MM.1S (cell line): ENCODE measurements at regions not wholly inside any gene's neighbourhood (a gene's known extent, or its start where the extent isn't known, plus 50 kb on each side); places are given as distances from the start of the nearest gene placed in this dataset.

Experiments
- DNase-seq: peaks from one replicate; pipeline ENCODE4 v3.0.0-alpha.2; 2015
- H2AFZ ChIP-seq: fragments of 300-600 bp; sonication (generic); 2 replicates; pipeline ENCODE4 v1.6.0; 2016; ENCODE audit warnings: antibody characterized with exemption, low read length
- H3F3A ChIP-seq: fragments of 300-600 bp; sonication (generic); 2 replicates; pipeline ENCODE4 v1.6.1; 2016; ENCODE audit warnings: mild to moderate bottlenecking, antibody characterized with exemption, low read length, moderate library complexity, mixed read lengths; ENCODE audit not compliant: insufficient read depth
- H3K27ac ChIP-seq: fragments of 300-600 bp; sonication (generic); 2 replicates; pipeline ENCODE4 v1.5.1; 2016; ENCODE audit warnings: mild to moderate bottlenecking, low read length
- H3K27me3 ChIP-seq: fragments of 300-600 bp; sonication (generic); replicated peaks from 2 replicates; pipeline ENCODE4 v1.6.0; 2016; ENCODE audit warnings: low read length; ENCODE audit not compliant: insufficient read depth
- H3K36me3 ChIP-seq: fragments of 300-600 bp; sonication (generic); replicated peaks from 2 replicates; pipeline ENCODE4 v1.6.1; 2016; ENCODE audit warnings: mild to moderate bottlenecking, low read length, mixed read lengths; ENCODE audit not compliant: insufficient read depth
- H3K4me1 ChIP-seq: fragments of 300-600 bp; sonication (generic); 2 replicates; pipeline ENCODE4 v1.6.1; 2016; ENCODE audit warnings: low read length, mixed read lengths
- H3K4me2 ChIP-seq: fragments of 300-600 bp; sonication (generic); 2 replicates; pipeline ENCODE4 v1.6.0; 2016; ENCODE audit warnings: low read depth, low read length
- H3K4me3 ChIP-seq: fragments of 300-600 bp; sonication (generic); 2 replicates; pipeline ENCODE4 v1.5.1; 2016; ENCODE audit warnings: low read length, mixed read lengths
- H3K79me2 ChIP-seq: fragments of 300-600 bp; sonication (generic); 2 replicates; pipeline ENCODE4 v1.6.1; 2016; ENCODE audit warnings: mixed run types, low read length, mixed read lengths
- H3K9ac ChIP-seq: fragments of 300-600 bp; sonication (generic); 2 replicates; pipeline ENCODE4 v1.6.1; 2016; ENCODE audit warnings: low read length, mixed read lengths
- H3K9me2 ChIP-seq: fragments of 300-600 bp; sonication (generic); replicated peaks from 2 replicates; pipeline ENCODE4 v1.6.1; 2016; ENCODE audit warnings: mild to moderate bottlenecking, low read length, mixed read lengths; ENCODE audit not compliant: insufficient read depth
- H3K9me3 ChIP-seq: fragments of 300-600 bp; sonication (generic); replicated peaks from 2 replicates; pipeline ENCODE4 v1.6.1; 2016; ENCODE audit warnings: mild to moderate bottlenecking, low read length, mixed read lengths; ENCODE audit not compliant: insufficient read depth
- H4K20me1 ChIP-seq: fragments of 300-600 bp; sonication (generic); 2 replicates; pipeline ENCODE4 v1.6.1; 2016; ENCODE audit warnings: mild to moderate bottlenecking, low read length, moderate library complexity, mixed read lengths; ENCODE audit not compliant: insufficient read depth
- CTCF ChIP-seq: fragments of 300-600 bp; sonication (generic); IDR thresholded peaks from 2 replicates; pipeline ENCODE4 v1.5.1; 2016; ENCODE audit warnings: antibody characterized with exemption, low read length, mixed read lengths
- EZH2 ChIP-seq: fragments of 300-600 bp; sonication (generic); optimal IDR thresholded peaks from 2 replicates; pipeline ENCODE3; 2017; ENCODE audit warnings: low read depth, mild to moderate bottlenecking, antibody characterized with exemption, low read length, mixed read lengths
- EZH2phosphoT487 ChIP-seq: fragments of 300-600 bp; sonication (generic); IDR thresholded peaks from 2 replicates; pipeline ENCODE4 v1.6.1; 2018; ENCODE audit warnings: antibody characterized with exemption, low read length

- no peaks in the 10 kb centered on the region for H3F3A ChIP-seq
- H3K4me1 ChIP-seq: no peaks in the 10 kb centered on the region
- no peak overlapping the region for H3K27ac ChIP-seq
- no peak overlapping the region for H3K9ac ChIP-seq
- no peaks in the 10 kb centered on the region for H3K9me2 ChIP-seq
- H3K4me3 ChIP-seq: no peak overlapping the region
- TF ChIP-seq CTCF (no peak), EZH2phosphoT487 (no peak), EZH2 (no peak)
- H3K9me3 ChIP-seq: 0 out of 2 replicates have a peak, but pooled peaks cover 3% of the 10 kb centered on the region
- H3K79me2 ChIP-seq: no peaks in the 10 kb centered on the region
- no peak overlapping the region for H3K4me2 ChIP-seq
- peaks cover 100% of the 10 kb centered on the region for H3K27me3 ChIP-seq
- H4K20me1 ChIP-seq: no peaks in the 10 kb centered on the region
- DNase-seq: peak; percentile 30
- no peak overlapping the region for H2AFZ ChIP-seq
- no peaks in the 10 kb centered on the region for H3K36me3 ChIP-seq
These were observed 75.7 kb upstream of the BHLHE23 start for GRCh38 chr20:63082308-63082938.

GRCh38 chr20:63081831-63082230 is 75.1 kb upstream of the BHLHE23 start:
- 0 out of 2 replicates have a peak, but pooled peaks cover 3% of the 10 kb centered on the region for H3K9me3 ChIP-seq
- peaks cover 100% of the 10 kb centered on the region for H3K27me3 ChIP-seq
- H3K79me2 ChIP-seq: no peaks in the 10 kb centered on the region
- no peak overlapping the region for H3K27ac ChIP-seq
- H2AFZ ChIP-seq: no peak overlapping the region
- no peak for TF ChIP-seq CTCF
- TF ChIP-seq EZH2phosphoT487: no peak
- TF ChIP-seq EZH2: no peak
- H3K4me1 ChIP-seq: no peaks in the 10 kb centered on the region
- H3F3A ChIP-seq: no peaks in the 10 kb centered on the region
- H3K9me2 ChIP-seq: no peaks in the 10 kb centered on the region
- no peaks in the 10 kb centered on the region for H3K36me3 ChIP-seq
- no peak overlapping the region for H3K4me3 ChIP-seq
- H3K9ac ChIP-seq: no peak overlapping the region
- H3K4me2 ChIP-seq: no peak overlapping the region
- no peak for DNase-seq
- no peaks in the 10 kb centered on the region for H4K20me1 ChIP-seq

GRCh38 chr20:63081351-63081750 is 74.6 kb upstream of the BHLHE23 start:
- 0 out of 2 replicates have a peak, but pooled peaks cover 3% of the 10 kb centered on the region for H3K9me3 ChIP-seq
- no peaks in the 10 kb centered on the region for H3K9me2 ChIP-seq
- H2AFZ ChIP-seq: no peak overlapping the region
- DNase-seq: no peak
- no peaks in the 10 kb centered on the region for H3K36me3 ChIP-seq
- peaks cover 100% of the 10 kb centered on the region for H3K27me3 ChIP-seq
- H3K4me3 ChIP-seq: no peak overlapping the region
- no peaks in the 10 kb centered on the region for H4K20me1 ChIP-seq
- no peak overlapping the region for H3K27ac ChIP-seq
- TF ChIP-seq EZH2phosphoT487: no peak
- TF ChIP-seq CTCF: no peak
- TF ChIP-seq EZH2: no peak
- no peak overlapping the region for H3K4me2 ChIP-seq
- no peaks in the 10 kb centered on the region for H3K79me2 ChIP-seq
- no peaks in the 10 kb centered on the region for H3K4me1 ChIP-seq
- H3K9ac ChIP-seq: no peak overlapping the region
- no peaks in the 10 kb centered on the region for H3F3A ChIP-seq
